Inferior parietal cortex (tissue), 1 donor: ENCODE measurements at regions not wholly inside any gene's neighbourhood (a gene's known extent, or its start where the extent isn't known, plus 50 kb on each side); places are given as distances from the start of the nearest gene placed in this dataset.

Experiments used
- DNase-seq: peaks from one replicate; pipeline ENCODE4 v3.0.0-alpha.2; 2016; ENCODE audit errors: extremely low spot score

DNA sequence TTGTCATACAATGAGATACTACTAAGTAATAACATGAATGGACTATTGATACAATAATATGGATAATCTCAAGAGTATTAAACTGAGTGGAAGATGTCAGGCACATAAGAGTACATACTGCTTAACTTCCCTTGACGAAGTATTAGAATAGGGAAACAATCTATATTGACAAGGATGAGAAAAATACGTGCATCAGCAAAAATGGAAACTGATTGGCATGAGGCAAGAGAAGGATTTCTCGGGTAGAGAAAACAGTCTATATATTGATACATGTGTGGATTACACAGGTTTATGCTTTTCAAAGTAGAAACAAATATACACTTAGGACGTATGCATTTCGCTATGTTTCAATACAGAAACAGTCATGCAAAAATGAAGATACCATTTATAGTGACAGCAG lies 57.4 kb downstream of the PRR20E start:
- no peak for DNase-seq

DNA sequence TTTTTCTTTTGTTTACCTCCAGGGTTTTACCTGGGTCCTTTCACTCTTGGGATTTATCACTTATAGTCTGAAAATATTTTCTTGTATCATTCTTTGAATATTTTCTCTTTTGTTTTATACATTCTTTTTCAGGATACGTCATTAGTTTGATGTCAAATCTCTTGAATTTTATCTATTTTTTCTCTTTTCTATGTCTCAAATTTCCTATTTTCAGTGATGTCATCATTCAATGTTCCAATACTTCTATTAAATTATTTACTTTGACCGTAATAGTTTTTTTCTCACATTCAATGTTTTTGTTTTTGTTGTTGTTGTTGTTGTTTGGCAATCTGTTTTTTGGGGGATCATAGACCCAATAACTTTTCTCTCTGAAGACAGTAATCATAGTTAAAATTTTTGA lies 83.5 kb downstream of the PRR20E start:
- no peak for DNase-seq

DNA sequence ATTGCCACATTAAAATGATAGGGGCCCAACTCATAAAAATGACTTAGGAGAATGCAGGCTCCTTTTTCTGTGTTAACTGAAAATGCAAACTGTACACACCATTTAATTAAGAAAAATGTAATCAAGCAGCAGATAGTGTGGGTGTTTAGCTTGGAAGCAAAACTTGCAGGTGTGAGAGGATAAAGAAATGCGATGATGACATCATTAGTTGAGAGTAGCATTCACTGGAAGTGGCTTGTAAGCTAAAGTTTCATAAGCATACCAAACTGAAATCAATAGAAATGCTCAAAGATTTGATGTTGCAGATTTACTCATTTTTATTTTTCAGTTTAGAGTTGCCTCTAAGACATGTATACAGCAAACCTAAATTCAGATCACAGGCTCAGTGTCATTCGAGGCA lies 86.6 kb downstream of the PRR20E start:
- no peak for DNase-seq

DNA sequence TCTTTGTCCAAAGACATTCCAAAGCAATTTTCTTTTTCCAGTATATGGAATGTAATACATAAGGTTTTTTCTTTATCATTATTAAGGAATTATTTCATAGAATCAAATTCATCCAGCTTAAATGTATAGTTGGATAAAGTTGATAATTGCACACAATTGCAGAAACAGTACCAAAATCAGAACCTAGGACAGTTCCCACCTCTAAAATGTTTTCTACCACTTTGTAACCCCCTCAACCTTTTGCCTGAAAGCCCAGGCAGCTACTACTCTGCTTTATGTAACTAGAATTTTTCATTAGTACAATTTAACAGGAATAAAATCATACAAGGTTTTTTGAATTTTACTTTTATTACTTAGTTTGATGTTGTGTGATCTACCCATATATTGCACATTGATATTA lies 98.0 kb downstream of the PRR20E start:
- no peak for DNase-seq

DNA sequence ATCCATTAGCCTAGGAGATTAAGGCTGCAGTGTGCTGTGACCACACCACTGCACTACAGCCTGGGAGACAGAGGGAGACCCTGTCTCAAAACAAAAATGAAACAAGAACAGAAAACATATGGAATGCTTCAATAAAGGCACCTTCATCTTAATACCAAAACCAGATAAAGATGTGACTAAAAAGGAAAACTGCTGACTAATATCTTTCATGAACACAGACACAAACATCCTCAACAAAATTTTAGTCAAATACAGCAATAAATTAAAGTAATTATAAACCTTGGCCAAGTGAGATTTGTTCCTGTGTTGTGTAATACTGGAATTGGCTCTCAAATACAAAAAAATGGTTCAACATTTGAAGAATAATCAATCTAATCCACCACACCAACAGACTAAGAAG lies 103.5 kb downstream of the PRR20E start:
- DNase-seq, result no peak

DNA sequence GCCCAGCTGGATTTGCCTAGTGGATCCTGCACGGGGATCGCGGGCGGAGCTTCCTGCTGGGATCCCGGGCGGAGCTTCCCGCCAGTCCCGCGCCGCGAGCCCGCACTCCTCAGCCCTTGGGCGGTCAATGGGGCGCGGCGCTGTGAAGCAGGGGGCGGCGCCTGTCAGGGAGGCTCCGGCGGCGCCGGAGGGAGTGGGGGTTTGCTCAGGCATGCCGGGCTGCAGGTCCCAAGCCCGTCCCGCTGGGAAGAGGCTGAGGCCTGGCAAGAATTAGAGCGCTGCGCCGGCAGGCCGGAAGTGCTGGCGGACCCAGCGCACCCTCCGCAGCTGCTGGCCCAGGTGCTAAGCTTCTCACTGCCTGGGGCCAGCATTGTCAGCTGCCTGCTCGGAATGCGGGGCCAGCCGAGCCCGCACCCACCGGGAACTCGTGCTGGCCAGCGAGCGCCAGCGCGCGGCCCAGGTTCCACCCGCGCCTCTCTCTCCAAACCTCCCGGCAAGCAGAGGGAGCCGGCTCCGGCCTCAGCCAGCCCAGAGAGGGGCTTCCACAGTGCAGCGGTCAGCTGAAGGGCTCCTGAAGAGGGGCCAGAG lies 119.6 kb downstream of the PRR20E start:
- DNase-seq, result no peak

DNA sequence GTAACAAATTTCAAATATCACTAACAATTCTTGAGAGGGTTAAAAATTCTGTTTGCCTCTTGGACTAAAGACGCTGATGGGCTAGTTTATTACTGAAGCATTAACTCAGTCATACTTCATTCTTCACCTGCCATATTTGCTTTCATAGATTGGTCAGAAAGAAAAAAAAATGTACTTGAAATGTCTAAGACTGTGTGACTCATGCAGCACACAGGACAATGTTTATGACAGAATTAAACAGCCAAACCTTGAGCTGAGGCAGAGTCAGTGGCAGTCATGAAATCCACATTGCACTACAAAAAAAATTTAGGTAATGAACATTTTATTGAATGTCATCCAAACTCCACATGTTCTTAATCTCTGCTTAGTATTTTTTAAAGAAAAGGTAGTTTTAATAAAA lies 135.6 kb downstream of the PRR20E start:
- no peak for DNase-seq

DNA sequence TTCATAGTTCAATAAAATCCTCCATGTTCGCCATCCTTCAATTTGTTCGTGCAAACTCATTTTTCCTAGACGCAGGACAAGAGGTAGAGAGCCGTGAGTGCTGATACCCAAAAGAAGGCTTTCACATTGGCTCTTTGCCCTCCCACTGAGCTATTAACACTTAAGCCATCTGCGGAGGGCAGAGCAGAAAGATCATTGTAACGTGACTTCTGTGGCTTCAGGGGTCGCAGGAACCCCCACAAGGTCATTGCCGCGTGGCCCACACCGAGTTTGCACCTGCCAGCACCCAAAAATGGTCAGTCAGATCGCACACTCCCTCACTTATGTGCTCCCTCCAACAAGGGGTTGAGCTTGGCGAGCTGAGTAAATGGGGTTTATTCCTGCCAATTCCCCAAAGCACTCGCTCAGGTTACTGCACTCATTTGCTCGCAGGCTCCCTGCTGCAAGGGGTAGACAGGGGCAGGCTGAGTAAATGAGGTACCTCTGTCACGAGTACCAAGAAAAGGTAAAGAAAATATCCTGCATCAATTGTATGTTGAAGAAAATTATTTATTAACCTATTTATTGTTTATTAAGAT lies 144.1 kb downstream of the PRR20E start:
- DNase-seq, result no peak

DNA sequence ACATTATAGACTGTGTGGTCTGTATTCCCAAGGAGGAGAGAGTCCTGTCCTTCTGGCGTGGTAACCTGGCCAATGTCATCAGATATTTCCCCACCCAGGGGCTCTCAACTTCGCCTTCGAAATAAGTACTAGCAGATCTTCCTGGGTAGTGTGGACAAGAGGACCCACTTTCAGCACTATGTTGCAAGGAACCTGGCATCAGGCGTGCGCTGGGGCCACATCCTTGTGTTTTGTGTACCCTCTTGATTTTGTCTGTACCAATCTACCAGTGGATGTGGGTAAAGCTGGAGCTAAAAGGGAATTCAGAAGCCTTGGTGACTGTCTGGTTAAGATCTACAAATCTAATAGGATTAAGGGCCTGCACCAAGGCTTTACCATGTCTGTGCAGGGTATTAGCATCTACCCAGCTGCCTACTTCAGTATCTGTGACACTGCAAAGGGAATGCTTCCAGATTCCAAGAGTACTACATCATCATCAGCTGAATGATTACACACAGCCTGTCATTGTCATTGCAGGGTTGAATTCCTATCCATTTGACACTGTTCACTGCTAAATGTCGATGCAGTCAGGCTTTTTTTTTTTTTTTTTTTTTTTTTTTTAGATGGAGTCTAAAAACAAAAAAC lies 148.0 kb downstream of the PRR20E start:
- DNase-seq, result no peak

DNA sequence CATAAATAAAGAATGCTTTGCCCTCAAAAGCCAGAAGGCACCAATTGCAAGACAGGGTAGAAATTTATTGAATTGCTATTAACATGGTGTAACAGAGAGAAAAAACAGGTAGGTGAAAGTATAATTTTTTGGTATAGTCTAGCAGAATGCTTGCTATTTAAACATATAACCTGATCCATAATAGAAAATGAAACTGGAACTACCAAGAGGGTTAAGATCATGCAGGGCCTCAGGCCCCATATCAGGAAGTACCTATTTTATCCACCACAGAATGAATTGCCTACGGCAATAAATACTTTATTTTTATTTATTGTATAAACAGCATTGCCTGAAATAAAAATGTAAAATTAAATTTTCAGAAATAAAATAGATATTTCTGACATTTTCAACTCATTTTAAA lies 159.5 kb downstream of the PRR20E start:
- DNase-seq, result no peak

DNA sequence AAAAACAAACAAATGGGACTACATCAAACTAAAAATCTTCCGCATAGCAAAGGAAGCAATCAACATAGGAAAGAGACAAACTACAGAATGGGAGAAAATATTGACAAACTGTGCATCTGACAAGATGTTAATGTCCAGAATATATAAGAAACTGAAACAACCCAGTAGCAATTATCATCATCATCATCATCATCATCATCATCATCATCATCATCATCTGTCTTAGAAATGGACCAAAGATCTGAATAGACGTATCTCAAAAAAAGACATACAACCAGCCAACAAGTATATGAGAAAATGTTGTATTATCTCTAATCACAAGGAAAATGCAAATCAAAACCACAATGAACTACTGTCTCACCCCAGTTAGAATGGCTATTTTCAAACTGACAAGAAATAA lies 173.9 kb downstream of the PRR20E start:
- DNase-seq, result no peak

DNA sequence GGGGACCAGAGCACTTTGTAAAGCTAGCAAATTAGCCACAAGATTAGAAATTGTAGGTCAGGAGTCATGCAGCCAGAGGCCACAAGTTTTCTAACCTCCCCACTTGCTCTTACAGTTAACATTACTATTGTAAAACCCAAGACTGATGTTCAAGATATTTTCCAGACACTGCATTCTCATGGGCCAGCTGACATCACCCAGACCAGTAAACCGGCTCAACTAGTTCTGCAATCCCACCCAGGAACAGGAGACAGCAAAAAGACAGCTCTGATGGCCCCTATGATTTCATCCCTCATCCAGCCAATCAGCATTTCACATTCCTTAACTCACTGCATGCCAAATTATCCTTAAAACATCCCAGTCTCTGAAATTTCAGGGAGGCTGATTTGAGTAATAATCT lies 178.5 kb downstream of the PRR20E start:
- DNase-seq, result no peak

DNA sequence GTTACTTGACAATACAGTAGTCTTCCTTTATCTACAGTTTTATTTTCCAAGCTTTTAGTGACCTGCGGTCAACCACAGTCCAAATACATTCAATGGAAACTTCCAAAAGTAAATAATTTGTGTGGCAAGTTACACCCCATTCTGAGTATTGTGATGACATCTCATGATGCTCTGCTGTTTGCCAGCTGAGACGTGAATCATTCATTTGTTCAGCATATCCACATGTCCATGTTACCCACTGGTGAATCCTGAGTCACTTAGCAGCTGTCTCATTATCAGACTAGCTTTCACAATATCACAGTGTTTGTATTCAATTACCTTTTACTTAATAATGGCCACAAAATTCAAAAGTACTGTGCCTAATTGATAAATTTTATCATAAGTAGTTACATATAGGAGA lies 179.8 kb downstream of the PRR20E start:
- DNase-seq, result no peak

DNA sequence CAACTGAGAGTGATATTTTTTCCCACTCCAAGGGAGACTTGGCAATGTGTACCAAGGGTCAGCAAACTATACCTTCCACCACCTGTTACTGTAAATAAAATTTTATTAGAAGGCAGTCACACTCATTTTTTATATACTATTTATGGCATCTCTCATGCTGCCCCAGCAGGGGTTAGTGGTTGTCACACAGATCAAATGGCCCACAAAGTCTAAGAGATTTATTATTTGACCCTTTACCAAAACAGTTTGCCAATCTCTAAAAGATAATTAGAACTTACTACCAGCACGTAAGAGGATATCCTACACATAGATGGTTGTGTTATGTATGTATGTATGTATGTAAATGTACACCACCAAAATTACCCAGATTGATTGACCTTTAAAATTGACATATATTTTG lies 185.1 kb downstream of the PRR20E start:
- DNase-seq, result no peak

DNA sequence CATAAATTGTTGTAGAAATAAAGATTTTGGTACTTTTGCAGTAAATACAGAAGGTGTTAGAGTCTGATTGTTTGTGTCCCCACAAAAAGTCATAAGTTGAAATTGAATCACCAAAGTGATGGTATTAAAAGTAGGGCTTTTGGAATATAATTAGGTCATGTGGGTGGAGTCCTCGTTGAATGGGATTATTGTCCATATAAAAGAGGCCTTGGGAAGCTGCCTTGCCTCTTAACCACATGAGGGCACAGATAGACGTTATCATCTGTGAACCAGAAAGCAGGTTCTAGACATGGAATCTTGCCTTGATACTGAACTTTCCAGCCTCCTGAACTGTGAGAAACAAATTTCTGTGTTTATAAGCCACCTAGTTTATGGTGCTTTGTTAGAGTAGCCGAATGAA lies 186.8 kb downstream of the PRR20E start:
- DNase-seq, result no peak

DNA sequence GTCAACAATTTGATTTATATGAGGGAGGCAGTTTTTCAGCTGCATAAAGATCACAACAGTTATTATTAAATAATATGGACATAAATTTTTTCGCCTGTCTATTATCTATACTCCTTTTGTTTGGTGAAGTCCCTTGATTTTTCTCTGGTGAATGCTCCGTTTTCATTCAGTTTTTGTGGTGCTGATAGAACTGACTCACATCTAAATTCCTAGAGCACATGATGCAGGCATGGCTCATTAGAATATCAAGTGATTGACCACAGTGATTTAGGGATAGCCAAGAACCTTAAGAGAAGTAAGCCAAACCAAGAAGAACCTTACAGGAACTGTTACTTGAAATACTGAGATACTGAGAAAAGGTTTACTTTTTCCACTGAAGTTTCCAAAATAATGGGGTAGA lies 208.9 kb downstream of the PRR20E start:
- no peak for DNase-seq

DNA sequence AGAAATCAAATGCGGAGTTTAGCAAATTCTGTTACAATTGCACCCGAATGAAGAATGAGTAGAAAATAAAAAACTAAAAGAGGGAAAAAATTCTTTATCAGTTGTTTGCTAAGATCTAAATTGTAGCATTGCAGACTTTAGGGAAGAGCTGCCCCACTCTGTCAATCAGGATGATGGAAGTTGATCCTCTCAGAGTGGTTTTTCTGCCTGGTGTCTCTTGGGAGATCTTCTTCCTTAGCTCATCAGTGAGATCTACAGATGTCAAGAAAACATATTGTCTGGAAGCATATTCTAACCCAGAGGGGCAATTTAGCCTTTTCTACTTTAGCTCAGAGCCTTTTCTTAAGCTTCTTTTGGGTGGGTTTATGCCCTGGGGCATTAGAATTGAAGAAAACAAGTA lies 223.2 kb upstream of the PCDH17 start:
- DNase-seq, result no peak

DNA sequence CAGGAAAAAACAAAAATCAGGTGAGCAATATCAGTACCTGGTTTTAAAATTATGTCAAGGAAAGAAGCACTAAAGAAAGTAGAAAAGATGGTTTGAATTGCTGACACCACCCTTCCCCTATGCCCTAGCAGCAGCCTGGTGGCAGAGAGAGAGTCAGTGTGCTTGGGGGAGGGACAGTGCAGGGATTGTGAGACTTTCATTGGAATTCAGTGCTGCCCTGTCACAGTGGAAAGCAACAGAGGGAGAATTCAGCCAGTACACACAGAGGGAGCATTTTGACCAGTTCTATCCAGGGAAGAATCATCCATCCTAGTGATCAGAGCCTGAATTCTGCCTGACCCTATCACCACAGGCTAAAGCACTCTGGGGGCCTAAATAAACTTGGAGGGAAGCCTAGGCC lies 222.4 kb upstream of the PCDH17 start:
- DNase-seq, result peak; percentile 51

DNA sequence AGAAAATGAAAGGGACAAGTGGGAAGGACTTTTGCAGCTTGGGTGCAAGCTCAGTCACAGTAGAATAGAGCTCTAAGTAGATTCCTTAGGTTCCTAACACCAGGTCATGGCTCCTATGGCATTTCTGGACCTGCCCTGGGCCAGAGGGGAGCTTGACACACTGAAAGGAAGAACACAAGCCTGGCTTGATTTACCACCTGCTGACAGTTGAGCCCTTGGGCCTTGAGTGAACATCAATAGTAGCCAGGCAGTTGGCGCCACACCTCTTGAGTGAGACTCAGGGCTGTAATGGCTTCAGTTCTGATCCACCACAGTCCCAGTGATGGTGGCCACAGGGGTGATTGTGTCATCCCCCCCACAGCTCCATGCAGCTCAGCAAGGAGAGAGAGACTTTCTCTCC lies 221.9 kb upstream of the PCDH17 start:
- no peak for DNase-seq

DNA sequence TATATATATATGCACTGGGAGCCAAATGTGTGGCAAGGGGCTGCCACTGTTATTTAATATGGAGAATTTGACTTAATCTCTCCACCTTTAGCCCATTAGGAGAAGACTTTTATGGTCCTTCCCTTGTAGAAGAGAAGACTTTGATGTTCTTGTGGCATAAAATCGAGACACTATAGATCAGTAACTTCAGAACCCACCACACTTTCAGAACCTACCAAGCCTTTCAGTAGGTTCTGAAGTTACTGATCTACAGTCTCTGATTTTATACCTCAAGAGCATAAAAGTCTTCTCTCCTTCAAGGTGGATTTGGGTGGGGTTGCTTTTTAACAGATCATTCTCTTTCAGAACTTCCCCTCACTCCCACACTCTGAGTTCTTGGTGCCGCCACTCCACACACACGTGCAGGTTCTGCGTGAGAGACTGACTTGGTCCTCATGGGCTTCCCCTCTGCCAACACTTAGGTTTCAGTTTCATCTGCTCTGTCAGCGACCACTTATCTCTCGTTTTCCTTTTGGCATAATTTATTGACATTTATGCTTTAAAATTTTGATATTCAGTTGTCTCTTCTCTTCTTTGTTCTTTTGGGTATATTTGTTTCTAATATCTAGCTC lies 213.4 kb upstream of the PCDH17 start:
- no peak for DNase-seq

DNA sequence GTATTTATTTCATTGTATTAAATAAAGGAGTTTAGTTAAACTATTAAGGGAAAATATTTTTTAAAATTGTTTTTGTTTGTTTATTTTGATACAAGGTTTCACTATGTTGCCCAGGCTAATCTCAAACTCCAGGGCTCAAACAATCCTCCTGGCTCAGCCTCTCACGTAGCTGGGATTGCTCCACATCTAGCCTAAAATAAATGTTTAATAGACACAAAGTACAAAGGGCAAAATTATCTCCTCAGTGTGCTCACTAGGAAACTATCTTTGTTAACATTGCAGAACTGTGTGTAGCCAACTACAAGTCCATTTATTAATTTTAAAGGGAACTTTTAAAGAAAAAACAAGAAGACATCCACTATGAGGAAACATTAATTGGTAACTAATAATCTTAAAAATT lies 207.2 kb upstream of the PCDH17 start:
- DNase-seq, result no peak

DNA sequence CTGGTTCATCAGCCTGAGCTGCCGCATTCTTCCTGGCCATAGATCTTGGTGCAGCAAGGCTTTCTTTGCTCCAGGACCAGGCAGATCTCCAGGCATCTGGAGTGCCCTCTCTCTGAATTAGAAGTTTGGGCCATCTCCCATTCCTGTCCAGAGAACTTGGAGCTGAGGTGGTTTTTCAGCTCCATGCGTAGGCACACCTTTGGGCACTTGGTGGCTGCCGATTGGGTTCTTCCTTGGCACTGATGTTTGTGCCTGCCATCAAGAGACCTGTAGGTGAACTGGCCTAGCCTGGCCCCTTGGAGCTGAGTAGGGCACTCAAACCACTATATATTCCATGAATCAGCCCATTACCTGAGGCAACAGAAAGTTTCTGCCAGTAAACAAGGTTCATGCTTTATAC lies 206.0 kb upstream of the PCDH17 start:
- no peak for DNase-seq

DNA sequence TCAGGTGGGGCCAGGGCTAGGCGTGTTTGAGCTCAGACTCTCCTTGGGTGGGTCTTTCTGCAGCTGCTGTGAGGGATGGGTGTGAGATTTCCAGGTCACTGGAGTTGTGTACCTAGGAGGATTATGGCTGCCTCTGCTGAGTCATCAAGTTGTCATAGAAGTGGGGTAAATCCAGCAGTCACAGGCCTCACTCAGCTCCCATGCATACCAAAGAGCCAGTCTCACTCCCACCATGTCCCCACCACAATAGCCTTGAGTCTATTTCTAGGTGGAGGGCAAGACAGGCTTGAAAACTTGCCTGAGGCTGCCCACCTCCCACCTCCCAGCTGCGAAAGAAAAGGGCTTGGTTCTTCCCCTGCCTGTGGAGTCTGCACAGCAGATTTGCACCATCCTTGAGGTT lies 194.0 kb upstream of the PCDH17 start:
- no peak for DNase-seq
